ENCODE measurements at regions not wholly inside any gene's neighbourhood (a gene's known extent, or its start where the extent isn't known, plus 50 kb on each side); places are given as distances from the start of the nearest gene placed in this dataset.

GRCh38 chr1:234554218-234554697 lies 55.7 kb downstream of the IRF2BP2 start:
- DNase-seq: no peak

GRCh38 chr1:234553240-234554188 lies 56.5 kb downstream of the IRF2BP2 start:
- no peak for DNase-seq

- DNase-seq: peak in 1 of 2 donors; percentile 23
These were observed 59.0 kb downstream of the IRF2BP2 start for GRCh38 chr1:234551032-234551378.

- DNase-seq: peak; percentile 70 to 77
These were observed 59.5 kb downstream of the IRF2BP2 start for GRCh38 chr1:234550341-234551031.

- no peak for DNase-seq
These were observed 60.4 kb downstream of the IRF2BP2 start for GRCh38 chr1:234549447-234550021.

- DNase-seq: no peak
These were observed 62.8 kb downstream of the IRF2BP2 start for GRCh38 chr1:234546890-234547788.

GRCh38 chr1:234546387-234546704 lies 63.6 kb downstream of the IRF2BP2 start:
- DNase-seq: no peak

GRCh38 chr1:234545517-234546386 lies 64.2 kb downstream of the IRF2BP2 start:
- no peak for DNase-seq

- DNase-seq: peak; percentile 73 to 88
These were observed 65.2 kb upstream of the TARBP1 start for GRCh38 chr1:234544087-234544579.

- no peak for DNase-seq
These were observed 64.6 kb upstream of the TARBP1 start for GRCh38 chr1:234543442-234544086.

- DNase-seq: peak; percentile 40 to 64
These were observed 63.4 kb upstream of the TARBP1 start for GRCh38 chr1:234542211-234542850.

GRCh38 chr1:234541286-234541975 lies 62.5 kb upstream of the TARBP1 start:
- no peak for DNase-seq

- DNase-seq: no peak
These were observed 61.4 kb upstream of the TARBP1 start for GRCh38 chr1:234540404-234540762.

- DNase-seq: no peak
These were observed 60.9 kb upstream of the TARBP1 start for GRCh38 chr1:234539666-234540403.

GRCh38 chr1:234538930-234539649 lies 60.1 kb upstream of the TARBP1 start:
- no peak for DNase-seq

GRCh38 chr1:234538062-234538731 lies 59.2 kb upstream of the TARBP1 start:
- no peak for DNase-seq

- no peak for DNase-seq
These were observed 58.3 kb upstream of the TARBP1 start for GRCh38 chr1:234537236-234537635.

- DNase-seq: no peak
These were observed 57.8 kb upstream of the TARBP1 start for GRCh38 chr1:234536741-234537140.

Data from hippocampal formation (tissue), 2 donors.